Activated naive CD4-positive, alpha-beta T cell treated with anti-CD3 and anti-CD28 coated beads, Interleukin-2, amount 50 U/mL, for 72 hours (primary cell): ENCODE measurements at regions not wholly inside any gene's neighbourhood (a gene's known extent, or its start where the extent isn't known, plus 50 kb on each side); places are given as distances from the start of the nearest gene placed in this dataset.

Source experiments
- ATAC-seq, 2 donors: fragments of 150-1000 bp; cut with Tn5 transposase; 2 replicates each; pipeline ENCODE4 v1.10.0; 2021; ENCODE audit warnings: mild to moderate bottlenecking in 2 of 2, moderate library complexity in 2 of 2
- DNase-seq, 2 donors: peaks; one replicate each; pipeline ENCODE4 v3.0.0; 2021 to 2022; ENCODE audit warnings: low spot score in 2 of 2
- H3K27ac Mint-ChIP-seq, 2 donors: one replicate each; pipeline ENCODE4 v1.8.0; 2022; ENCODE audit warnings: mild to moderate bottlenecking in 2 of 2, mixed read lengths in 2 of 2
- H3K36me3 Mint-ChIP-seq, 2 donors: one replicate each; pipeline ENCODE4 v1.8.0; 2022; ENCODE audit warnings: mixed read lengths in 2 of 2
- H3K9me3 Mint-ChIP-seq, 2 donors: one replicate each; pipeline ENCODE4 v1.8.0; 2022; ENCODE audit warnings: mixed read lengths in 2 of 2

DNA sequence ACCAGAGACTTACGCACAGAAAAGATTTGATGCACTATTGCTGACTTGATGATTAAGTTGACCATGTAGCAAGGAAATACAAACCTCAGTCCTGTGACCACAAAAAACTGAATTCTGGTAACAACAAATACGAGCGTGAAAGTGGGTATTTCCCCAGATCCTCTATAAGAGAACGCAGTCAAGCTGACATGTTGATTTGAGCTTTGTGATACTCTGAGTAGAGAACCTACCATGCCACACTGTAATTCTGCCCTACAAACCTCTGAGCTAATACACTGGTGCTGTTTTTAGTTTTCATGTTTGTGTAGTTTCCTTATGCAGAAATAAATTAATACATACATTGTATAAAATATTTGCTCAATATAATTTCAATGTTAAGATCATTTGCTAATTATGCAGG is 565.6 kb upstream of the EPHA5 start:
- Mint-ChIP-seq H3K27ac (no peak overlapping the region), H3K9me3 (peaks cover 12 to 16% of the 10 kb centered on the region in 2 donors), H3K36me3 (peaks cover 0 to 4% of the 10 kb centered on the region in 2 donors)
- DNase-seq (no peak), ATAC-seq (no peak)

DNA sequence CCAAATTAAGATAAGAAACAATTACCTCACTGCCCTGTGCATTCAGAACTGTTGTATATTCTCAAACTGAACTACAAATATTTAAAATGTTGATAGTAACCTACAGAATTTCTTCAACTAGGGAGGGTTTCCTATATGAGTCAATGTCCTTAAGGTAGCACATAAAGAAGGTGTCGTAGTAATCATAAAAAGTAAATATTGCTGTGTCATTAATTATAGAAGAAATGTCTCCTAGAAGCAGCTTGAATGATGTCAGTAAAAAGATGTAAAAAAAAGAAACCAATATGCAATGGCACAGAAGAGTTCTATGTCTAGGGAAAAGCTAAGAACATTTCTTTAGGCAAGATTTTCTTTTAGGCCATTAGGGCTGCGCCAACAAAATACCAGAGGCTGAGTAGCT is 559.6 kb upstream of the EPHA5 start:
- ATAC-seq (no peak), DNase-seq (no peak)
- Mint-ChIP-seq H3K27ac (no peak overlapping the region), H3K9me3 (peaks cover 0 to 6% of the 10 kb centered on the region in 2 donors), H3K36me3 (no peaks in the 10 kb centered on the region)

DNA sequence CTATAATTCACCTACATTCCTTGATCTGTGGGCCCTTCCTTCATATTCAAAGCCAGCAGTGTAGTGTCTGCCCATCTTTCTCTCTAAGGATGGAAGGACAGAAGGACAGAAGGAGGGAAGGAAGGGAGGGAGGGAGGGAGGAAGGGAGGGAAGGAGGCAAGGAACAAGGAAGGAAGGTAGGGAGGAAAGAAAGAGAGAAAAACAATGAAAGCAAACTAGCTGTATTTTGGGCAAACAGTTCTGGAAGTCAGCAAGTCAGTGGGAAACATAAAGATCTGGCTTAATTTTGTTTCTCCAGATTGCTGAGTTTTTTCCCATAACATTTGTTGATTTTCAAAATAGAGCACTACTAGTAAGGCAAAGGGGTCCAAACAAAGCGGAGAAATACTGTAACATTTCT is 555.2 kb upstream of the EPHA5 start:
- no peaks in the 10 kb centered on the region for H3K36me3 Mint-ChIP-seq
- DNase-seq (no peak), ATAC-seq (no peak)
- H3K9me3 Mint-ChIP-seq = peaks cover 2 to 8% of the 10 kb centered on the region in 2 donors
- no peak overlapping the region for H3K27ac Mint-ChIP-seq

DNA sequence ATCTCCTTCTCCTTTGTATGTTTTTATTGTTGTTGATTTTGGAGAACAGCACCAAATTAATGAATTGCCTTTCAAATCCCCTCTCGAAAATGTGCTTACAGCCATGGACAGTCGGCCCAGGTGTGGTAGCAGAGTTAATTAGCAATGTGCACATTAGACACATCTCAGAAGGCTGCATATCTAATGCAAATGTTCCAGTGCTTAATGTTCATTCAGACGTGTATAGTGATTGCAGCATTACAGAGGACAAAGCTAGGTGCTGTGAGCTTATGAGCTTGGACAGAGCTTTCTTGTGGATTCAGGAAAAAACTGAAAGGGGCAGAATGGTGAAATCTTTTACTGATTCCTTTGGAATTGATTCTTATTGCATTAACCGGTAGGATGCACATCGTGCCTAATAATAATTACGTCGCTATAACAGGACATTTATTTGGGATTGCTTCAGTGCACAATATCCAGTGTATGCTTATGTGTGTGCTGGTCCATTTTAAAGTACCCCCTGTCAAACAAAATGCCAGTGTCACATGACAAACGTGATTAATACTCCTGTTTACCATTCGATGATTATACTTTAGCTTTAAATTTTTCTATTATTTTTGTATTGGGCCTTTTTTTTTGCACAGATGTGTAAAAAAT is 552.9 kb upstream of the EPHA5 start:
- no peak for ATAC-seq
- Mint-ChIP-seq H3K9me3 (peaks cover 2 to 17% of the 10 kb centered on the region in 2 donors), H3K36me3 (no peaks in the 10 kb centered on the region), H3K27ac (no peak overlapping the region)
- no peak for DNase-seq

DNA sequence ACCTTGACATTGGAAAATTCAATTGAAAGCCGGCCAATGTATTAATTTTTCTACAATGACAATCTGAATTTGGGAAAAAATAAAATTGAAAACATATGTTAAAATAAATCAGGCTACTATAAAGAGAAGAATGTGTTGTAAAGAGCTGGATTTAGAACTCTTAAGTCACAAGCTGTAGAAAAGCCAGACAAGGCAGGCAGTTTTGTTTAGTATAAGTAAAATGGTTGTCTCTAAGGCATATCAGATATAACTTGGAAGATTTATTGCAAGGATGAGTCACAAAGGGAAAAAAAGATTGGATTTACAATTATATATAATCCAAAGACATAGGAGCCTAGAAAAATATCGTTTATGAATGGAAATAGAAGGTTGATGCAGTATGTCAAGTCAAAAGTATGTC is 549.1 kb upstream of the EPHA5 start:
- DNase-seq = no peak
- Mint-ChIP-seq H3K36me3 (no peaks in the 10 kb centered on the region), H3K9me3 (peaks cover 10 to 17% of the 10 kb centered on the region in 2 donors), H3K27ac (no peak overlapping the region)
- ATAC-seq = no peak

DNA sequence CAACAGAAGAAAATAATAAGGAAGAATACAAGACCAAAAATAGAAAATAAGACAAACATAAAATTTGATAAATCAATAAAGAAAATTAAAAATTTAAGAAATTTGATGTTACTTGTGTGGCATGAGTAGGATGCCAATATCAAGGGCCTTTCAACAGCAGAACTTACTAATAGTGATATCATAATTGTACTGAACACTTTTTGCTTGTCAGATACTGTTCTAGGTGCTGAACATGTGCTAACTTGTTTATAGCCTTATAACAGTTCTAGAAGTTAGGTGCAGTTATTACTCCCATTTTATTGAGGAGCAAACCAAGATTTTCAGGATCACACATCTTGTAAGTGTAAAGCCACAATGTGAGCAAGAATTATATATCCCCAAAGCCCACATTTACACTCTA is 546.0 kb upstream of the EPHA5 start:
- no peak overlapping the region for H3K27ac Mint-ChIP-seq
- no peak for ATAC-seq
- DNase-seq = no peak
- no peaks in the 10 kb centered on the region for H3K36me3 Mint-ChIP-seq
- H3K9me3 Mint-ChIP-seq = peaks cover 14 to 16% of the 10 kb centered on the region in 2 donors

DNA sequence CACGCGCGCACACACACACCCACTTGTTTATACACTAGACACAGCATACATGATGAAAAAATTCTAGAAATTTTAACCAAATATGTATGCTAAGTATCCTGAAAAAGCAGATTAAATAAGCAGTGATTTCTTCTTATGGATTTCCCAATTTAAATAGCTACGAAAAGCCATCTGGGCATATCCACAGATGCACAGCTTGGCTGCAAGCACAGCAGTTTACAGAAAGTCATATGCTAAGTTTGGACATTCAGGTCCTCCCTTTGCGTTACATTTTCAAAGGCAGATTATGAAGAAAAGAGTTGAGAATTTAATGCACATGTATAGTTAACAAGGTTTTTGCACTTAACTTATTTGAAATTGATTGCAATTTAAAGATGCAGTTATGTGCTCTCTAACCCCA is 542.2 kb upstream of the EPHA5 start:
- no peak overlapping the region for H3K27ac Mint-ChIP-seq
- H3K9me3 Mint-ChIP-seq = peaks cover 21 to 32% of the 10 kb centered on the region in 2 donors
- ATAC-seq (no peak), DNase-seq (no peak)
- H3K36me3 Mint-ChIP-seq = no peaks in the 10 kb centered on the region

DNA sequence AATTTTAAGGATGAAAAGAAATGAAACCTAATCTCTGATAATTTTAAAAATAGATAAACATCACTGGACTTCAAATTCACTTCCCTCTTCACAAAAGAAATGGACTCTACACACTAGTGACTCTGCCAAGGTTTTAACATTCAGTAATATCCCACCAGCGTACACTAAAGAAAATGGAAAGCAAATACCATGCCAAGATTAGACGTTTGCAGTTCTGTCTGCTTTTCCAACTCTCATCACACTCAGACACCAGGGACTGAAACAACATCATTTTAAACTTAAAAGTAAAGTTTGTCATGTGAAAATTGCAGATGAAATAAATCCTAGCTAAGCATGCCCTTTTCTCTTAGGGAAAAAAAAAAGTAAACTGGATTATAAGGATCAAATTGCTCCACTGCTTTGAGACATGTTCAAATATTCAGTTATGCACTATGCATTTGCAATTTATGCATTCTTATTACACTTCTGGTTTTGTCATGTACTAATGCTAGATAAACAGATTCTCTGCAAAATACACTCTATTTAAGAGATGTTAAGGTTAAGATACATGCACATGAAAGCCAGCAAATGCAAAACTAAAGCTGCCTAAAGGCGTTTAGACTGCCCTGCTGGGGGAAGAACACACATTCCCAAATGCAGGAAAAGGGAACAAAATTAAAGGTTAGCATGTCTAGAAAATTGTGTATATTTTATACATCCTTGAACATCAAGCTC is 534.4 kb upstream of the EPHA5 start:
- Mint-ChIP-seq H3K9me3 (peaks cover 14 to 17% of the 10 kb centered on the region in 2 donors), H3K27ac (no peak overlapping the region), H3K36me3 (no peaks in the 10 kb centered on the region)
- ATAC-seq (no peak), DNase-seq (no peak)

DNA sequence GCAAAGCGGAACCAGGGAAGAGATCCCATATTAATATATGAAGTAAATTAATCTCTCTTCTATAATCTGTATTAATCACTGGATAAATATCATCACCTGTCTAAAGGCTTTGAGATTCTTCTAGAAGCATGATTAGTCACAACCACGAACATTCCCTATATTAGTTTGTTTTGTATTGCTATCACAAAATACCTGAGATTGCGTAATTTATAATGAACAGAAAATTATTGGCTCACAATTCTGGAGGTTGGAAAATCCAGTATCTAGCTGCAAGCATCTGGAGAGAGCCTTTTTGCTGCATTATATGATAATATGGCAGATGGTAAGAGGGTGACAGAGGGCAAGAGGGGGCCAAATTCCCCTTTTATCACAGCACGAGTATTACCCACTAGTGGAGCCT is 532.6 kb upstream of the EPHA5 start:
- H3K36me3 Mint-ChIP-seq = no peaks in the 10 kb centered on the region
- no peak for ATAC-seq
- DNase-seq = no peak
- peaks cover 4 to 10% of the 10 kb centered on the region in 2 donors for H3K9me3 Mint-ChIP-seq
- H3K27ac Mint-ChIP-seq = no peak overlapping the region

DNA sequence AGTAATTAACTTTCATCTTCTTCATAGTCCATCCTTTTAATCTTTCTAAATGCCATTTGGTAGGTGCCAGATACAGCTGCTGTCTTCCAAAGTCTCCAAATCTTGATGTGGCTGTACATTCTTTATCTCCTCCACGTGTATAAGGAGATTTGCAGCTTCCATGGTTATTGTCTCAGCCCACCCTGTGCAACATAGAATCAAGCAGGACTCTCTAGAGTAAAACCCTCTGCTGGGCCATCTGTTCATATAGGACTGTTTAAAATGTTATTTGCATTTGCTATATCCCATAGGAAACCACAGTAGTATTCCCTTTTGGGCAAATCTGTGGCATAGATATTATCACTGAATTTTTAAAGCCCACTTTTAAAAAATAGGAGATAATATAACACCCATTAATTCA is 527.2 kb upstream of the EPHA5 start:
- DNase-seq (no peak), ATAC-seq (no peak)
- H3K36me3 Mint-ChIP-seq = no peaks in the 10 kb centered on the region
- no peak overlapping the region for H3K27ac Mint-ChIP-seq
- H3K9me3 Mint-ChIP-seq = peaks cover 4 to 8% of the 10 kb centered on the region in 2 donors

DNA sequence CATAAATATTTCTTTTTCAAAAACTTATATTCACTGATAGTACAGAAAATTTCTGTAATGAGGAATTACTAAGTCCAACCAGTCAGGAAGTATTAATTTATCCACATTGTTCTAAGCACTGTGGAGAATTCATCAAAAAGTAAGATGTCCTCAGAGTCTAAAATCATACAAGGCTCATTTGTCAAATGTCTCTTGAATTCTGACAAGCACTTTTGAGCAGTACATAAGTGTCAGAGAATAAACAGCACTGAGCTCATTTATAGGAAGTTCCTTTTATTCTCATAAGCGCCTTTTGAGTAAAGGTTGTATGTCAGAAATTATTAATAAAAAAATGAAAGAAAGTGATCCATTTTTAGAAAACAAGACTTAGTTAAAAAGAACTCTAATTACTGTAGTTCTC is 523.2 kb upstream of the EPHA5 start:
- DNase-seq (no peak), ATAC-seq (no peak)
- Mint-ChIP-seq H3K36me3 (no peaks in the 10 kb centered on the region), H3K27ac (no peak overlapping the region), H3K9me3 (peaks cover 0 to 8% of the 10 kb centered on the region in 2 donors)

DNA sequence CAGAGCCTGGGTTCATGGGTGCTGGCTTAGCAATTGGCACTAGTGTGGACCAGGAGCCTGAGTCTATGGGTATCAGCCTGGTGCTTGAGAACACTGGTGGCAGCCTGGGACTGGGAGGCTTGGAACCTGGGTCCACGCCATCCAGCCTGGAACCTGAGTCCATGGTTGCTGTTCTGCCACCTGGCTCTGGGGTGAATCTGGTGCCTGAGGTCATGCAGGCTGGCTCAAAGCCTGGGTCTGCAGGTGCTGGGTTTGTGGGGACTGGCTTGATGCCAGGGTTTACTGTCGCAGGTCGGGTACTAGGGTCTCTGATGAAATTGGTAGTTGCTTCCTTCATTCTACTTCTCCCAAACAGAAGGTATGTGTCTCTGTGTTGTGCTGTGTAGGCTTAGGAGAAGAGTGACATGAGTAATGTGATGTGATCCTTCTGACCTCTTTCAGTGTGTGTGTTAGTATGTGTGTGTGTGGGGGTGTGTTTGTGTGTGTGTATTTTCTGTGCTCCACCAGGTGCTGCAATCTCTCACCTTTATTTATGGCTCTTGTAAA is 517.0 kb upstream of the EPHA5 start:
- Mint-ChIP-seq H3K27ac (no peak overlapping the region), H3K36me3 (no peaks in the 10 kb centered on the region), H3K9me3 (peaks cover 0 to 15% of the 10 kb centered on the region in 2 donors)
- DNase-seq (no peak), ATAC-seq (no peak)

DNA sequence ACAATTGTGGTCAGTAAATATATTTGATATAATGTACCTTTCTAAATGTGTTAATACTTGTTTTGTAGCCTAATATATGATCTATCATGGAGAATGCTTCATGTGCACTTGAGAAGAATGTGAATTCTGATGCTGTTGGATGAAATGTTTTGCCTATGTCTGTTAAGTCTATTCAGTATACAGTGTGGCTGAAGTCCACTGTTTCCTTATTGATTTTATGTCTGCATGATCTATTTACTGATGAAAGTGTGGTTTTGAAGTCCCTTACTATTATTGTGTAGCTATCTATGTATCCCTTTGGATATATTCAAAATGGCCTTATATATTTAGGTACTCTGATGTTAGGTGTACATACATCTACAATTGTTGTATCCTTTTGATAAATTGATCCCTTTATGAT is 515.8 kb upstream of the EPHA5 start:
- no peak for DNase-seq
- Mint-ChIP-seq H3K9me3 (peaks cover 5 to 21% of the 10 kb centered on the region in 2 donors), H3K27ac (no peak overlapping the region), H3K36me3 (no peaks in the 10 kb centered on the region)
- no peak for ATAC-seq

DNA sequence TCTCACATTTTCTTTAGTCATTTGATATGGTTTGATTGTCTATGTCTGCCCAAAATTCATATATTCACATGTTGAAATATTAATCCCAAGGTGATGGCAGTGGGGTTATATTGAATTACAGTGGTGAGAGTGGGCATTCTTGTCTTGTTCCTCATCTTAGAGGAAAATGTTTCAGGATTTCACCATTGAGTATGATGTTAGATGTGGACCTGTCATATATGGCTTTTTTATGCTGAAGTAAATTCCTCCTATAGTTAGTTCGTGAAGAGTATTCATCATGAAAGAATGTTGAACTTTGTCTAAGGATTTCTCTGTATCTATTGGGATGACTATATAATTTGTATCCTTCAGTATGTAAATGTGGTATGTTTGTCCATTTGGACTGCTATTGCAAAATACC is 512.3 kb upstream of the EPHA5 start:
- ATAC-seq (no peak), DNase-seq (no peak)
- peaks cover 5 to 16% of the 10 kb centered on the region in 2 donors for H3K9me3 Mint-ChIP-seq
- H3K27ac Mint-ChIP-seq = no peak overlapping the region
- no peaks in the 10 kb centered on the region for H3K36me3 Mint-ChIP-seq

DNA sequence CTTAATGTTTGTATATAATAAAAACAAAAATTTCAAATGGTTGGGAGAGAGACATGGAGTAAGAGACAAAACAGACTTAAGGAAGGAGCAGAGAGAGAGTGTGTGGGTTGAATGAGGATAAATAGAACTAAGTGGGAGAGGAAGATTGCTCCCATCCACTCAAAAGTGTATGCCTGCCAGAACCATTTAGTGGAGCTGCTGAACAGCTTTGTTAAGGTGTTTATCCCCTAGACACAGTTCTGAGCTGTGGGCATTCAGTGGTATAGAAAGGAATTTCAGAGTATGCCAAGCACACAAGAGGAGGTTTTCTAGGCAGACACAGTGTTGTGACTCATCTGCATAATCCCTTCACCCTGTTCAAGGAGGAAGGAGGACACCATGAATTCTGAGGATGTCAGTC is 508.6 kb upstream of the EPHA5 start:
- ATAC-seq (no peak), DNase-seq (no peak)
- Mint-ChIP-seq H3K9me3 (peaks cover 12 to 22% of the 10 kb centered on the region in 2 donors), H3K27ac (no peak overlapping the region), H3K36me3 (no peaks in the 10 kb centered on the region)

DNA sequence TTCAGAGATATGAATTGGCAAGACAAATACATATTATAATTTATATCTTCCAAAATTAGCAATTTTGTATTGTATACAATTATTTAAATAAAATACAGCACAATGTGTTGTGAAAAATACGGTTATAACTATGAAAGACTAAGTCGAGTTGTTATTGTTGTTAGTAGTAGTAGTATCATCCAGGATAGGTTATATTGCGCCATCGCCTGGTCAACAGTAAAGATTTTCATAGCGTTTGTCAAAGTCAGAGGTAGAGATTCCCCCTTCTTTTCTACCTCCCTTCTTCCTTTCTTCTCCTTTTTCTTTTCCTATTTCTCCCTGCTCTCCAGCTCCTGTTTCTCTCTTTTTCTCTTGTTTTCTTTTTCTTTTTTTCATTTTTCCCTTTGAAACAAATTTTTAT is 499.1 kb upstream of the EPHA5 start:
- DNase-seq (no peak), ATAC-seq (no peak)
- H3K27ac Mint-ChIP-seq = no peak overlapping the region
- peaks cover 3 to 15% of the 10 kb centered on the region in 2 donors for H3K9me3 Mint-ChIP-seq
- no peaks in the 10 kb centered on the region for H3K36me3 Mint-ChIP-seq

DNA sequence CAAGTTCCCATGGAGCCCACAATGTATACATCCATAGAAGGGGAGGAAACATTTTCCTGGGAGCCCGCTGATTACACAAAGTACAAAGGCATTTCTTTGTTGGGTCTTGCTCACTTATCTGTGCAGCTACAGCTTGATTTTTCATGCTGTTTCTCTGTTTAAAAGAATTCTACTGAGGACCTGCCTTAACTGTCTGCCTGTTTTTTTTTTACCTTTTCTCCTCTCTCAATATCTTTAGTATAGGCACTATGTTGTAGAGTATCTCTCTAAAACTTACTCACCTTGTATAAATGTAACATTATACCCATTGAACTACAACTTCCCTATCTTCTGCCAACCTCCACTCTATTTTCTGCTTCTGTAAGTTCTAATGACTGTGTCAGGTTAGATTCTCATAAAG is 494.6 kb upstream of the EPHA5 start:
- peaks cover 14 to 29% of the 10 kb centered on the region in 2 donors for H3K9me3 Mint-ChIP-seq
- DNase-seq (no peak), ATAC-seq (no peak)
- H3K36me3 Mint-ChIP-seq = no peaks in the 10 kb centered on the region
- H3K27ac Mint-ChIP-seq = no peak overlapping the region

DNA sequence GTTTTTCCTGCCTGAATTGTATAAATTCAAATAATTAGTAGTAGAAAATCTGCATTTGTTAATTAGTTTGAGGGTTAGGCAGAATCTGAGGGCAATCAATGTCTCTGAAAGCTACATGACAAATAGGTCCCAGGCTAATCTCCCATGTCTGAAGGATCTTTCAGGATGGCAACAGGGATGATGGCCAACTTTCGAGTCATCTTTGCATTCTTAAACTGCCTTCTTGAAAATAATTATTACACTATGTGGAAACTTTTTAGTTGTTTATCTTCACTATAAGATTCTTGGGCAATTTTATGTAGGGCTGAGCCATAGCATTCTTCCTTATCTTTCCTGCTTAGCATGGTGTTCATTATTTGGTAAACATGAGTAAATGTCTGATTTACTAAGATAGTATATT is 490.3 kb upstream of the EPHA5 start:
- H3K36me3 Mint-ChIP-seq = no peaks in the 10 kb centered on the region
- H3K9me3 Mint-ChIP-seq = peaks cover 23 to 39% of the 10 kb centered on the region in 2 donors
- H3K27ac Mint-ChIP-seq = no peak overlapping the region
- no peak for DNase-seq
- ATAC-seq = no peak
